GM19438 (cell line): ENCODE measurements at regions not wholly inside any gene's neighbourhood (a gene's known extent, or its start where the extent isn't known, plus 50 kb on each side); places are given as distances from the start of the nearest gene placed in this dataset.

Experiments
- ATAC-seq: cut with Tn5 transposase; IDR thresholded peaks from one replicate; pipeline ENCODE4 v1.9.1; 2021; ENCODE audit warnings: low read depth; ENCODE audit not compliant: unreplicated experiment

GRCh38 chr3:13123013-13123654 lies 49.9 kb upstream of the IQSEC1 start:
- ATAC-seq, result no peak
